NB4 (cell line): ENCODE measurements at regions not wholly inside any gene's neighbourhood (a gene's known extent, or its start where the extent isn't known, plus 50 kb on each side); places are given as distances from the start of the nearest gene placed in this dataset.

Experiments
- CTCF ChIP-seq: IDR thresholded peaks from one replicate; pipeline ENCODE4 v1.5.1; 2012; ENCODE audit warnings: low read depth, low read length
- MAX ChIP-seq: IDR thresholded peaks from 2 replicates; pipeline ENCODE4 v1.6.1; 2011; ENCODE audit warnings: low read depth, low read length
- MYC ChIP-seq: IDR thresholded peaks from 2 replicates; pipeline ENCODE4 v1.6.1; 2011; ENCODE audit warnings: low read depth, low read length
- POLR2A ChIP-seq: IDR thresholded peaks from 2 replicates; pipeline ENCODE4 v1.6.1; 2011; ENCODE audit warnings: mild to moderate bottlenecking; ENCODE audit not compliant: insufficient read length; ENCODE audit errors: extremely low read depth

DNA sequence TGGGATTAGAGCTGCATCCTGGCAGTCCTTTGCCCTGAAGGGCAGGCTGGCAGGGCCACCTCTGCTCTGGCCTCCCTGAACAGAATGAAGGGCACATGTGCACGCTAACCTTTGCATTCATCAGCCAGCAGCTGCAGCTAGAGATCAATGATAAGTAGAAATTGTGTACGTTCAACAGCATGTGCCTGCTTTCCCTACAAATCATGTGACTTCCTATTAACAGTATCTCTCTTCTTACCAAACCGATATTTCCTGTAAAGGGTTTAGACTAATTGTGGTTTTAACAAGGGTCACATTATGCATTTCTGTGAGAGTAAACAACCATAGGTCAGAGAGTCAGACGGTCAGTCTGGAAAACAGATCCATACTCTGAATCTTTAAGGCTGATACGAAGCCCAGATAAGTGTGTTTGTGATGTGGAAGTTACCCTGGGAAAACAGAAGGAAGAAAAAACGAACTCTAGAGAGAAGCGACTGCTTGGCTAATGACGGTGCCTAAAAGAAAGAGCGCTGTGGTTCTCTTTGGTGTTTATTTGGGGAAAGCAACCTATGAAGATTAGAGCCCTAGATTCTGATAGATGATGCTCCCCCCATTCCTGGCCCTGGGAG, 219.4 kb downstream of the MAF start:
- TF ChIP-seq CTCF (no peak), POLR2A (no peak), MAX (no peak), MYC (no peak)
